ENCODE measurements at regions not wholly inside any gene's neighbourhood (a gene's known extent, or its start where the extent isn't known, plus 50 kb on each side); places are given as distances from the start of the nearest gene placed in this dataset.
"Not testable (repeated sequence)": the region's sequence is repeated elsewhere in the genome, so short reads cannot be mapped to it uniquely, and the experiment has no call there.

DNA sequence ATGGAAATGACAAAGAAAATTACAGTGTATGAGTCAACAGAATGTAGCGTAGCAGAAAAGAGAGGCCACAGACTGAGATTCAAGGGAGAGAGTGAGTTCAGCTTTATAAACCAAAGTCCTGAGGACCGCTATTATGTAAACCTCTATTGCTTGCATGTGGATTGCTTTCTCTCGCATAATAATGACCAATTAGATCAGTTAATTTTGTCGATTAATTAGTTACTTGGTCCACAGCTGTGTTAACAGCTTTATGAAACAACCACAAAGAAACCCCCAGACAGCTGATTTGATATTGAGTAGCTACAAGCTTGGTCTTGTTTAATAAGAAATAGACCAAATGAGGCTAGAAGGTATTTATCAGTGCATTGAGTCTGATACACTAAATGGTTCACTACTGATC, 291.8 kb upstream of the ERCC4 start:
- no peak overlapping the region for H3K4me3 ChIP-seq
- DNase-seq = no peak
- H3K27ac ChIP-seq = no peak overlapping the region
- WGBS (ENCODE audit: insufficient coverage, low coverage, low lambda C conversion rate, missing lambda C conversion rate) = 85% methylated on average over 4 of the region's 4 CpGs
- no peak for ATAC-seq
- H3K36me3 ChIP-seq = no peaks in the 10 kb centered on the region
- no peaks in the 10 kb centered on the region for H3K9me3 ChIP-seq
- no peaks in the 10 kb centered on the region for H3K27me3 ChIP-seq
- peaks cover 0 to 10% (median 0%) of the 10 kb centered on the region in 4 donors for H3K4me1 ChIP-seq
- no peak for TF ChIP-seq POLR2A (IDR thresholded peaks at IDR 0.05)
- TF ChIP-seq, protein P1, sequence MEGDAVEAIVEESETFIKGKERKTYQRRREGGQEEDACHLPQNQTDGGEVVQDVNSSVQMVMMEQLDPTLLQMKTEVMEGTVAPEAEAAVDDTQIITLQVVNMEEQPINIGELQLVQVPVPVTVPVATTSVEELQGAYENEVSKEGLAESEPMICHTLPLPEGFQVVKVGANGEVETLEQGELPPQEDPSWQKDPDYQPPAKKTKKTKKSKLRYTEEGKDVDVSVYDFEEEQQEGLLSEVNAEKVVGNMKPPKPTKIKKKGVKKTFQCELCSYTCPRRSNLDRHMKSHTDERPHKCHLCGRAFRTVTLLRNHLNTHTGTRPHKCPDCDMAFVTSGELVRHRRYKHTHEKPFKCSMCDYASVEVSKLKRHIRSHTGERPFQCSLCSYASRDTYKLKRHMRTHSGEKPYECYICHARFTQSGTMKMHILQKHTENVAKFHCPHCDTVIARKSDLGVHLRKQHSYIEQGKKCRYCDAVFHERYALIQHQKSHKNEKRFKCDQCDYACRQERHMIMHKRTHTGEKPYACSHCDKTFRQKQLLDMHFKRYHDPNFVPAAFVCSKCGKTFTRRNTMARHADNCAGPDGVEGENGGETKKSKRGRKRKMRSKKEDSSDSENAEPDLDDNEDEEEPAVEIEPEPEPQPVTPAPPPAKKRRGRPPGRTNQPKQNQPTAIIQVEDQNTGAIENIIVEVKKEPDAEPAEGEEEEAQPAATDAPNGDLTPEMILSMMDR (IDR thresholded peaks at IDR 0.05) = no peak
- intact Hi-C loops (cut with DNase I) = no loop called here

DNA sequence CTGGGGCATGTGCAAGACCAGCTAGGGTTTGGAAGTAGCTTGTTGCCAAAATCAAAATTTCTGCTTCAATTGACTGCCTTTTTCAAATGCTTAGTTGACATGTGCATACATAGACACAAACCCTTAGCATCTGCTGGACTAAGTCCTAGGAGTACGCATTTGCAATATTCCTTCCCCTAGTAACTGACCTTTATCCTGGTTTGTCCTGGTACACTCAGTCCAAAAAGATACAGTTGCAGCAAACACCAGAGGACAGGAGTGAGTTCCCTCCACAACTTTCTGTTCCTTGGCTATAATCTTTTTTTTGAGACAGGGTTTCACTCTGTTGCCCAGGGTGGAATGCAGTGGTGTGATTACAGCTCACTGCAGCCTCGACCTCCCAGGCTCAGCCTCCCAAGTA, 290.2 kb upstream of the ERCC4 start:
- Histone ChIP-seq H3K36me3 (no peaks in the 10 kb centered on the region), H3K4me3 (no peak overlapping the region), H3K4me1 (peaks cover 0 to 10% (median 0%) of the 10 kb centered on the region in 4 donors), H3K27me3 (no peaks in the 10 kb centered on the region), H3K27ac (no peak overlapping the region), H3K9me3 (no peaks in the 10 kb centered on the region)
- TF ChIP-seq, protein P1 (IDR thresholded peaks at IDR 0.05) = no peak
- peak; percentile 76 to 88 (median 81) for ATAC-seq
- WGBS (ENCODE audit: insufficient coverage, low coverage, low lambda C conversion rate, missing lambda C conversion rate) = 37% methylated on average over 2 of the region's 2 CpGs
- no peak for DNase-seq
- intact Hi-C loops (cut with DNase I) = no loop called here

DNA sequence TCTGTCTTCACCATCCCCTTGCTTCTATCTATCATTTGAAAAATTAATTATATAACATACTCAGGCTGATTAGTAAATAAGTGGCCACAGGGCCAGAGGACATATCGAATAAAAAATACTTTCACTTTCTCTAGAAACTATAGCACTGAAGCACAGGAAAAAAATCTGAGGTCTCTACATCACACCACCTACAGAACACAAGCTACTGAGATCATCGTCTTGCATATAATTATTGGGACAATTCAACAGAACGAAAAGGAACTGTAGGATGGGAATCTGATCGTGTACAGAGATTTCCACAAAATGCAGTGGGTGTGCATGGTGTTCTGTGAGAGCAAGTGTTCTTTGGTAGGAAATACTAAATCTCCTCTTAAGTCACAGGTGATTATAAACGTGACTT, 289.6 kb upstream of the ERCC4 start:
- WGBS (ENCODE audit: insufficient coverage, low coverage, low lambda C conversion rate, missing lambda C conversion rate) = 28% methylated on average over 4 of the region's 5 CpGs
- H3K4me3 ChIP-seq = no peak overlapping the region
- no peaks in the 10 kb centered on the region for H3K9me3 ChIP-seq
- H3K4me1 ChIP-seq = peaks cover 0 to 10% (median 0%) of the 10 kb centered on the region in 4 donors
- intact Hi-C loops (cut with DNase I) = no loop called here
- H3K36me3 ChIP-seq = no peaks in the 10 kb centered on the region
- H3K27me3 ChIP-seq = no peaks in the 10 kb centered on the region
- DNase-seq = no peak
- ATAC-seq = peak; percentile 44 to 81 (median 64)
- no peak overlapping the region for H3K27ac ChIP-seq
- no peak for TF ChIP-seq POLR2A (IDR thresholded peaks at IDR 0.05)
- TF ChIP-seq, protein P1 (IDR thresholded peaks at IDR 0.05) = no peak

DNA sequence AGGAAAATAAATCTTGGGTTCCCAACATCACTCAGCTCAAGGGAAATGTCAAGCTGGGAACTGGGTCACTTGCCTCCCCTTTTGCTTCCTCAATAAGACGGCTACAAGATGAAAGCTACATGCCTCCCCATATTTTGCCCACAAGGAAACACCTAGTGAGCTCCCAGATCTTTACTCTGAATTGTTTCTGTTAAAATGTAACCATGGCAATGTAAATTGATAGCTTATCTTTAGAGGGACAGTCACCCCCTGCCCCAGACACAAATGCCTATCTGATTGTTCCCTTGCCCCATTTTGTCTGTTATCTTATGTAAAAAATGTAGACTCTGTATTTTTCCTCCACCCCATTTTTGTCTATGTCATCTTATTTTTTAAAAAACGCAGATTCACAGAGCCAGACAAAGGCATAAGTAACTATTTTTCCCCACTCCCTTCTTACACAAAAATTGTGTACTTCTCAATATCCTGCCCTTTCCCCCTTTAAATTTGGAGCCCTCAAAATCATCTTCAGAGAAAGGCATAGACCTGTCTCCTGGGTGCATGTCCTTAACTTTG, 288.7 kb upstream of the ERCC4 start:
- Histone ChIP-seq H3K36me3 (no peaks in the 10 kb centered on the region), H3K4me3 (no peak overlapping the region), H3K4me1 (peaks cover 0 to 10% (median 0%) of the 10 kb centered on the region in 4 donors), H3K27ac (no peak overlapping the region), H3K27me3 (no peaks in the 10 kb centered on the region), H3K9me3 (no peaks in the 10 kb centered on the region)
- WGBS (ENCODE audit: insufficient coverage, low coverage, low lambda C conversion rate, missing lambda C conversion rate) = 48% methylated on average over 2 of the region's 2 CpGs
- intact Hi-C loops (cut with DNase I) = no loop called here
- TF ChIP-seq, protein P1 (IDR thresholded peaks at IDR 0.05) = no peak
- TF ChIP-seq POLR2A (IDR thresholded peaks at IDR 0.05) = no peak
- no peak for DNase-seq
- no peak for ATAC-seq

DNA sequence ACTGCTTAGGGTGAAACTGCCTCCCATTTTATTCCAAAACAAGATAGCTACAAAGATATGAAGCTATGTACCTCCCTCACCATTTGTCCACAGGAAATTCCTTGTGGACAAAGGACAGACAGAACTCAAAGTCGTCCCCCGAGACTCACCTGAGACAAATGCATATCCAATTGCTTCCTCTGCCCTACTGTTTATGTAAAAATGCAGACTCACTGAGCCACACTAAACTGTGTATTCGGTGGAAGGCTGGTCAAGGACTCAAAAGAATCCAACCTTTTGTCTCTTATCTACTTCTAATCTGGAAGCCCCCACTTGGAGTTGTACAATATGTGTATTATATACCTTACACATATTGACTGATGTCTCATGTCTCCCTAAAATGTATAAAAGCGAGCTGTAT, 288.0 kb upstream of the ERCC4 start:
- Histone ChIP-seq H3K36me3 (no peaks in the 10 kb centered on the region), H3K27ac (no peak overlapping the region), H3K9me3 (no peaks in the 10 kb centered on the region), H3K27me3 (no peaks in the 10 kb centered on the region), H3K4me3 (no peak overlapping the region), H3K4me1 (peaks cover 0 to 10% (median 0%) of the 10 kb centered on the region in 4 donors)
- intact Hi-C loops (cut with DNase I) = no loop called here
- no peak for ATAC-seq
- TF ChIP-seq POLR2A (IDR thresholded peaks at IDR 0.05) = no peak
- TF ChIP-seq, protein P1 (IDR thresholded peaks at IDR 0.05) = no peak
- no peak for DNase-seq
- WGBS (ENCODE audit: insufficient coverage, low coverage, low lambda C conversion rate, missing lambda C conversion rate) = 73% methylated on average over 2 of the region's 4 CpGs

DNA sequence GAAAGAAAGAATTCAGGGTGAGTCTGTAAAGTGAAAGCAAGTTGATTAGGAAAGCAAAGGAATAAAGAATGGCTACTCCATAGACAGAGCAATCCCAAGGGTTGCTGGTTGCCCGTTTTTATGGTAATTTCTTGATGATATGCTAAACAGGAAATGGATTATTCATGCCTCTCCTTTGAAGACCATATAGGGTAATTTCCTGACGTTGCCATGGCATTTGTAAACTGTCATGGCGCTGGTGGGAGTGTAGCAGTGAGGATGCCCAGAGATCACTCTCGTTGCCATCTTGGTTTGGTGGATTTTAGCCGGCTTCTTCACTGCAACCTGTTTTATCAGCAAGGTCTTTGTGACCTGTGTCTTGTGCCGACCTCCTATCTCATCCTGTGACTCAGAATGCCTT, 287.4 kb upstream of the ERCC4 start:
- intact Hi-C loops (cut with DNase I); DNase-seq: not testable (repeated sequence)

More for the DNA sequence above, 287.4 kb upstream of the ERCC4 start:
- 69% methylated on average over 4 of the region's 6 CpGs for WGBS (ENCODE audit: insufficient coverage, low coverage, low lambda C conversion rate, missing lambda C conversion rate)
- H3K4me1 ChIP-seq, ATAC-seq, H3K27ac ChIP-seq, H3K36me3 ChIP-seq, H3K4me3 ChIP-seq, H3K27me3 ChIP-seq, H3K9me3 ChIP-seq: not testable (repeated sequence)

Data from right lobe of liver (tissue), 6 donors.